ENCODE measurements at regions not wholly inside any gene's neighbourhood (a gene's known extent, or its start where the extent isn't known, plus 50 kb on each side); places are given as distances from the start of the nearest gene placed in this dataset.

GRCh38 chrX:37955273-37955672 lies 51.1 kb upstream of the SYTL5 start:
- H3K4me1 ChIP-seq (ENCODE audit: control insufficient read depth in 1 of 2, insufficient read depth in 2 of 2, low read length in 2 of 2) = no peaks in the 10 kb centered on the region
- H3K27ac Mint-ChIP-seq = no peak overlapping the region
- no peaks in the 10 kb centered on the region for H3K79me2 ChIP-seq (ENCODE audit: insufficient read depth, low read length)
- no peaks in the 10 kb centered on the region for H3K4me1 Mint-ChIP-seq
- H3K4me2 ChIP-seq (replicated peaks; ENCODE audit: extremely low read depth, low read length, poor library complexity, severe bottlenecking) = no peak overlapping the region
- H3K9me3 Mint-ChIP-seq = peaks cover 0 to 3% (median 0%) of the 10 kb centered on the region in 7 donors
- no peak for DNase-seq
- H3K27ac ChIP-seq (ENCODE audit: low read depth in 1 of 2, low read length in 2 of 2) = no peak overlapping the region
- no peaks in the 10 kb centered on the region for H4K20me1 ChIP-seq (ENCODE audit: insufficient read depth, low read length)
- TF ChIP-seq CTCF (IDR thresholded peaks at IDR 0.05) = no peak
- intact Hi-C loops (cut with micrococcal nuclease) = no loop called here
- H3K9me3 ChIP-seq (replicated peaks in 1 of 2; ENCODE audit: control insufficient read depth in 1 of 2, insufficient read depth in 1 of 2, low read length in 2 of 2) = no peaks in the 10 kb centered on the region
- no peak overlapping the region for H2AFZ ChIP-seq (ENCODE audit: insufficient read depth, low read depth, low read length, poor library complexity, severe bottlenecking)
- H3K4me3 Mint-ChIP-seq = no peak overlapping the region
- H3K36me3 ChIP-seq (replicated peaks in 1 of 2; ENCODE audit: control insufficient read depth in 1 of 2, insufficient read depth in 2 of 2, low read length in 2 of 2) = no peaks in the 10 kb centered on the region
- peaks cover 0 to 2% (median 0%) of the 10 kb centered on the region in 3 donors for H3K27me3 Mint-ChIP-seq (ENCODE audit: low read depth in 3 of 3)
- H3K27me3 ChIP-seq (ENCODE audit: control insufficient read depth in 2 of 2, insufficient read depth in 2 of 2, low read length in 2 of 2) = peaks cover 0 to 4% of the 10 kb centered on the region in 2 donors
- no CpG with 5 or more reads among the region's 3 CpGs for WGBS (ENCODE audit: insufficient coverage)
- H3K4me3 ChIP-seq (replicated peaks in 1 of 3; ENCODE audit: low read depth in 2 of 3, low read length in 3 of 3) = no peak overlapping the region
- H3K36me3 Mint-ChIP-seq = no peaks in the 10 kb centered on the region
- no peak overlapping the region for H3K9ac ChIP-seq (ENCODE audit: insufficient read depth, low read length, poor library complexity, severe bottlenecking)

- no peaks in the 10 kb centered on the region for H3K4me1 Mint-ChIP-seq
- peaks cover 0 to 2% (median 0%) of the 10 kb centered on the region in 3 donors for H3K27me3 Mint-ChIP-seq (ENCODE audit: low read depth in 3 of 3)
- peaks cover 0 to 5% (median 3%) of the 10 kb centered on the region in 7 donors for H3K9me3 Mint-ChIP-seq
- Histone ChIP-seq H3K36me3 (replicated peaks in 1 of 2; ENCODE audit: control insufficient read depth in 1 of 2, insufficient read depth in 2 of 2, low read length in 2 of 2) (no peaks in the 10 kb centered on the region), H3K79me2 (ENCODE audit: insufficient read depth, low read length) (no peaks in the 10 kb centered on the region), H3K4me2 (replicated peaks; ENCODE audit: extremely low read depth, low read length, poor library complexity, severe bottlenecking) (no peak overlapping the region), H3K4me1 (ENCODE audit: control insufficient read depth in 1 of 2, insufficient read depth in 2 of 2, low read length in 2 of 2) (no peaks in the 10 kb centered on the region), H3K27ac (ENCODE audit: low read depth in 1 of 2, low read length in 2 of 2) (no peak overlapping the region), H3K4me3 (replicated peaks in 1 of 3; ENCODE audit: low read depth in 2 of 3, low read length in 3 of 3) (no peak overlapping the region), H2AFZ (ENCODE audit: insufficient read depth, low read depth, low read length, poor library complexity, severe bottlenecking) (no peak overlapping the region), H4K20me1 (ENCODE audit: insufficient read depth, low read length) (no peaks in the 10 kb centered on the region), H3K27me3 (ENCODE audit: control insufficient read depth in 2 of 2, insufficient read depth in 2 of 2, low read length in 2 of 2) (peaks cover 0 to 4% of the 10 kb centered on the region in 2 donors), H3K9me3 (replicated peaks in 1 of 2; ENCODE audit: control insufficient read depth in 1 of 2, insufficient read depth in 1 of 2, low read length in 2 of 2) (no peaks in the 10 kb centered on the region), H3K9ac (ENCODE audit: insufficient read depth, low read length, poor library complexity, severe bottlenecking) (no peak overlapping the region)
- intact Hi-C loops (cut with micrococcal nuclease) = no loop called here
- DNase-seq = no peak
- H3K27ac Mint-ChIP-seq = no peak overlapping the region
- H3K36me3 Mint-ChIP-seq = no peaks in the 10 kb centered on the region
- no peak overlapping the region for H3K4me3 Mint-ChIP-seq
- TF ChIP-seq CTCF (IDR thresholded peaks at IDR 0.05) = no peak
- WGBS (ENCODE audit: insufficient coverage) = no CpG with 5 or more reads among the region's 3 CpGs
Observed at GRCh38 chrX:37956223-37956622, 50.1 kb upstream of the SYTL5 start.

Measured in CD14-positive monocyte (primary cell).